H1 (cell line): ENCODE measurements at regions not wholly inside any gene's neighbourhood (a gene's known extent, or its start where the extent isn't known, plus 50 kb on each side); places are given as distances from the start of the nearest gene placed in this dataset.

ENCODE experiments used
- ASH2L ChIP-seq: fragments of 200-600, 300-600 bp; sonication (generic); IDR thresholded peaks from one replicate; pipeline ENCODE4 v1.7.1; 2017; ENCODE audit warnings: low read length
- BACH1 ChIP-seq: IDR thresholded peaks from 2 replicates; pipeline ENCODE4 v1.6.1; 2012; ENCODE audit warnings: low read length, improper control_type of control experiment
- CHD7 ChIP-seq: fragments of 300-600 bp; sonication (generic); IDR thresholded peaks from 2 replicates; pipeline ENCODE4 v1.7.1; 2012; ENCODE audit warnings: low read length, moderate library complexity, mild to moderate bottlenecking, inconsistent platforms; ENCODE audit not compliant: insufficient replicate concordance
- CTCF ChIP-seq, 3 experiments: IDR thresholded peaks; 1 replicate in 2 of 3; 2 replicates in 1 of 3; pipeline versions ENCODE4 v1.5.1 to v1.6.1; 2011; ENCODE audit warnings: low read length in 3 of 3, mild to moderate bottlenecking in 3 of 3, inconsistent platforms in 2 of 3, low read depth in 1 of 3, moderate library complexity in 1 of 3; ENCODE audit not compliant: insufficient read depth in 1 of 3; ENCODE audit errors: control extremely low read depth in 1 of 3
- EGR1 ChIP-seq: IDR thresholded peaks from 2 replicates; pipeline ENCODE4 v1.6.1; 2011; ENCODE audit warnings: low read depth, low read length, borderline replicate concordance
- EP300 ChIP-seq, 2 experiments: IDR thresholded peaks; 1 replicate in 1 of 2; 2 replicates in 1 of 2; pipeline ENCODE4 v1.6.1; 2011 to 2012; ENCODE audit warnings: low read depth in 2 of 2, low read length in 2 of 2, mild to moderate bottlenecking in 2 of 2, borderline replicate concordance in 1 of 2, inconsistent platforms in 1 of 2, moderate library complexity in 1 of 2
- FOSL1 ChIP-seq: IDR thresholded peaks from 2 replicates; pipeline ENCODE4 v1.6.1; 2011; ENCODE audit warnings: mild to moderate bottlenecking, low read depth, low read length, moderate library complexity; ENCODE audit not compliant: insufficient read depth
- JUND ChIP-seq: IDR thresholded peaks from 2 replicates; pipeline ENCODE4 v1.6.1; 2011; ENCODE audit warnings: mild to moderate bottlenecking, improper control_type of control experiment, low read length
- RXRA ChIP-seq: IDR thresholded peaks from 2 replicates; pipeline ENCODE4 v1.6.1; 2011; ENCODE audit warnings: low read depth, mild to moderate bottlenecking, low read length, moderate library complexity; ENCODE audit not compliant: insufficient read depth

DNA sequence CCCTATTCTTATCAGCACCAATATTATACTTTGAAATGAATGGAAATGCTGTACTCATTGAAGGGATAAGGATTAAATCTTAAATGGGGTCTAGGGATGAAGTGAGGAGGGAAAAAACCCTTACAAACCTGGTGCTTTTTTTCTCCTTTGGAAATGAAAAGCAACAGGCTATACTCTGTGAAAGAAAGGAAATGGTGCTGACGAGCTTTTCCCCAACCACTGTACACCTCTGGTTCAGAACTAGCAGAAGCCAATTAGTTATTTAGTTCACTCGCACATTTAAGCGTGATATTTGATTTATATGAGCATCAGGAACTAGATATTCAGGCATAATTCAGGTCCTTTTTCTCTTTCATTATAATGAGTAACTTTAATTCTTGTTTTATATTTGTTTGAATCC is 74.5 kb upstream of the S1PR1 start (continued):
- TF ChIP-seq CHD7 (no peak), RXRA (no peak), ASH2L (no peak), BACH1 (no peak), EP300 (IDR thresholded peaks at IDR 0.05; ENCODE audit: borderline replicate concordance in 1 of 2, low read depth in 2 of 2, low read length in 2 of 2) (no peak), EGR1 (no peak), CTCF (IDR thresholded peaks at IDR 0.05; ENCODE audit: control extremely low read depth in 1 of 3, insufficient read depth in 1 of 3, low read depth in 1 of 3, low read length in 3 of 3) (no peak), JUND (no peak), FOSL1 (no peak)
- TF ChIP-seq, all 59 proteins: peak for 0
